ENCODE measurements at regions not wholly inside any gene's neighbourhood (a gene's known extent, or its start where the extent isn't known, plus 50 kb on each side); places are given as distances from the start of the nearest gene placed in this dataset.

- Histone ChIP-seq H3K9me3 (no peaks in the 10 kb centered on the region), H3K27me3 (no peaks in the 10 kb centered on the region), H3K36me3 (no peaks in the 10 kb centered on the region), H3K27ac (no peak overlapping the region), H3K4me3 (no peak overlapping the region), H3K4me1 (no peaks in the 10 kb centered on the region)
- ATAC-seq (no peak), DNase-seq (peak in 1 of 3 donors; percentile 24)
- intact Hi-C loops (cut with DNase I) = no loop called here
- 76% methylated on average over 6 of the region's 17 CpGs for WGBS (ENCODE audit: insufficient coverage, low coverage, low lambda C conversion rate, missing lambda C conversion rate)
- TF ChIP-seq CTCF (IDR thresholded peaks at IDR 0.05) = no peak
- no peak for TF ChIP-seq POLR2A (IDR thresholded peaks at IDR 0.05)
Measured at GRCh38 chr10:124240839-124241291, 147.5 kb upstream of the CHST15 start.

- Histone ChIP-seq H3K4me3 (no peak overlapping the region), H3K4me1 (no peaks in the 10 kb centered on the region), H3K9me3 (no peaks in the 10 kb centered on the region), H3K27me3 (no peaks in the 10 kb centered on the region), H3K27ac (no peak overlapping the region), H3K36me3 (no peaks in the 10 kb centered on the region)
- TF ChIP-seq CTCF (IDR thresholded peaks at IDR 0.05) (no peak), POLR2A (IDR thresholded peaks at IDR 0.05) (no peak)
- DNase-seq (peak in 1 of 3 donors; percentile 39), ATAC-seq (no peak)
- intact Hi-C loops (cut with DNase I) = no loop called here
- 68% methylated on average over 7 of the region's 13 CpGs for WGBS (ENCODE audit: insufficient coverage, low coverage, low lambda C conversion rate, missing lambda C conversion rate)
Measured at GRCh38 chr10:124239696-124240095, 146.3 kb upstream of the CHST15 start.

- intact Hi-C loops (cut with DNase I) = no loop called here
- Histone ChIP-seq H3K27ac (no peak overlapping the region), H3K4me1 (no peaks in the 10 kb centered on the region), H3K4me3 (no peak overlapping the region), H3K9me3 (no peaks in the 10 kb centered on the region), H3K36me3 (no peaks in the 10 kb centered on the region), H3K27me3 (no peaks in the 10 kb centered on the region)
- DNase-seq = peak in 1 of 3 donors; percentile 17
- no peak for ATAC-seq
- WGBS (ENCODE audit: insufficient coverage, low coverage, low lambda C conversion rate, missing lambda C conversion rate) = 67% methylated on average over 2 of the region's 2 CpGs
- no peak for TF ChIP-seq CTCF (IDR thresholded peaks at IDR 0.05)
- no peak for TF ChIP-seq POLR2A (IDR thresholded peaks at IDR 0.05)
Measured at GRCh38 chr10:124239134-124239533, 145.7 kb upstream of the CHST15 start.

- no peaks in the 10 kb centered on the region for H3K27me3 ChIP-seq
- H3K9me3 ChIP-seq = no peaks in the 10 kb centered on the region
- WGBS (ENCODE audit: insufficient coverage, low coverage, low lambda C conversion rate, missing lambda C conversion rate) = 36% methylated on average over 2 of the region's 8 CpGs
- DNase-seq (peak in 1 of 3 donors; percentile 25), ATAC-seq (no peak)
- H3K4me1 ChIP-seq = no peaks in the 10 kb centered on the region
- H3K27ac ChIP-seq = no peak overlapping the region
- no peaks in the 10 kb centered on the region for H3K36me3 ChIP-seq
- TF ChIP-seq POLR2A (IDR thresholded peaks at IDR 0.05) (no peak), CTCF (IDR thresholded peaks at IDR 0.05) (no peak)
- intact Hi-C loops (cut with DNase I) = no loop called here
- H3K4me3 ChIP-seq = no peak overlapping the region
Measured at GRCh38 chr10:124238367-124238766, 145.0 kb upstream of the CHST15 start.
